ENCODE measurements at regions not wholly inside any gene's neighbourhood (a gene's known extent, or its start where the extent isn't known, plus 50 kb on each side); places are given as distances from the start of the nearest gene placed in this dataset.
A peak's percentile ranks its signal among the peaks of the same experiment; 100 is the strongest.

- TF ChIP-seq MAX (IDR thresholded peaks at IDR 0.05; ENCODE audit: low read depth, low read length) (no peak), POLR2A (IDR thresholded peaks at IDR 0.05; ENCODE audit: extremely low read depth, insufficient read length) (no peak), MYC (IDR thresholded peaks at IDR 0.05; ENCODE audit: low read depth, low read length) (no peak), CTCF (IDR thresholded peaks at IDR 0.05; ENCODE audit: low read depth, low read length) (no peak)
- no peak overlapping the region for H3K4me3 ChIP-seq (ENCODE audit: low read depth, low read length)
- no peak for DNase-seq (ENCODE audit: low read depth)
Measured at GRCh38 chr3:55200906-55201305, 273.0 kb upstream of the LRTM1 start.

GRCh38 chr3:55198554-55198953, 270.7 kb upstream of the LRTM1 start:
- no peak for TF ChIP-seq MAX (IDR thresholded peaks at IDR 0.05; ENCODE audit: low read depth, low read length)
- no peak for TF ChIP-seq POLR2A (IDR thresholded peaks at IDR 0.05; ENCODE audit: extremely low read depth, insufficient read length)
- TF ChIP-seq MYC (IDR thresholded peaks at IDR 0.05; ENCODE audit: low read depth, low read length), result no peak
- no peak for TF ChIP-seq CTCF (IDR thresholded peaks at IDR 0.05; ENCODE audit: low read depth, low read length)
- peak; percentile 5 for DNase-seq (ENCODE audit: low read depth)

GRCh38 chr3:55197021-55197420, 269.2 kb upstream of the LRTM1 start:
- no peak for DNase-seq (ENCODE audit: low read depth)
- TF ChIP-seq CTCF (IDR thresholded peaks at IDR 0.05; ENCODE audit: low read depth, low read length), result no peak
- TF ChIP-seq MAX (IDR thresholded peaks at IDR 0.05; ENCODE audit: low read depth, low read length), result no peak
- TF ChIP-seq POLR2A (IDR thresholded peaks at IDR 0.05; ENCODE audit: extremely low read depth, insufficient read length), result no peak
- TF ChIP-seq MYC (IDR thresholded peaks at IDR 0.05; ENCODE audit: low read depth, low read length), result no peak
- H3K4me3 ChIP-seq (ENCODE audit: low read depth, low read length), result no peak overlapping the region

More at GRCh38 chr3:55198554-55198953, 270.7 kb upstream of the LRTM1 start:
- H3K4me3 ChIP-seq (ENCODE audit: low read depth, low read length), result no peak overlapping the region

GRCh38 chr3:55196495-55196894, 268.6 kb upstream of the LRTM1 start:
- DNase-seq (ENCODE audit: low read depth), result no peak
- H3K4me3 ChIP-seq (ENCODE audit: low read depth, low read length), result no peak overlapping the region
- no peak for TF ChIP-seq MAX (IDR thresholded peaks at IDR 0.05; ENCODE audit: low read depth, low read length)
- TF ChIP-seq CTCF (IDR thresholded peaks at IDR 0.05; ENCODE audit: low read depth, low read length), result no peak
- no peak for TF ChIP-seq MYC (IDR thresholded peaks at IDR 0.05; ENCODE audit: low read depth, low read length)
- TF ChIP-seq POLR2A (IDR thresholded peaks at IDR 0.05; ENCODE audit: extremely low read depth, insufficient read length), result no peak

- no peak overlapping the region for H3K4me3 ChIP-seq (ENCODE audit: low read depth, low read length)
- TF ChIP-seq MYC (IDR thresholded peaks at IDR 0.05; ENCODE audit: low read depth, low read length), result no peak
- no peak for TF ChIP-seq CTCF (IDR thresholded peaks at IDR 0.05; ENCODE audit: low read depth, low read length)
- TF ChIP-seq MAX (IDR thresholded peaks at IDR 0.05; ENCODE audit: low read depth, low read length), result no peak
- no peak for TF ChIP-seq POLR2A (IDR thresholded peaks at IDR 0.05; ENCODE audit: extremely low read depth, insufficient read length)
- DNase-seq (ENCODE audit: low read depth), result no peak
Measured at GRCh38 chr3:55194376-55194775, 266.5 kb upstream of the LRTM1 start.
